ENCODE measurements at regions not wholly inside any gene's neighbourhood (a gene's known extent, or its start where the extent isn't known, plus 50 kb on each side); places are given as distances from the start of the nearest gene placed in this dataset.
"Not testable (repeated sequence)": the region's sequence is repeated elsewhere in the genome, so short reads cannot be mapped to it uniquely, and the experiment has no call there.

- Mint-ChIP-seq H3K9me3 (ENCODE audit: unreplicated experiment) (no peaks in the 10 kb centered on the region), H3K4me3 (ENCODE audit: unreplicated experiment) (no peak overlapping the region), H3K27me3 (ENCODE audit: low read depth, unreplicated experiment) (no peaks in the 10 kb centered on the region), H3K4me1 (ENCODE audit: low read depth, unreplicated experiment) (peaks cover 8% of the 10 kb centered on the region), H3K27ac (ENCODE audit: unreplicated experiment) (no peak overlapping the region), H3K36me3 (ENCODE audit: low read depth, unreplicated experiment) (peaks cover 8% of the 10 kb centered on the region)
- peaks cover 16% of the 10 kb centered on the region for H3K79me2 ChIP-seq (ENCODE audit: insufficient read depth, low read length)
- H3K9ac ChIP-seq (ENCODE audit: low read length), result no peak overlapping the region
- H3K9me3 ChIP-seq (ENCODE audit: insufficient read depth, low read depth, low read length), result no peaks in the 10 kb centered on the region
- no peak overlapping the region for H3K4me2 ChIP-seq (ENCODE audit: low read length)
- FAIRE-seq (no peak), DNase-seq (ENCODE audit: low read depth) (no peak)
- TF ChIP-seq CTCF (IDR thresholded peaks at IDR 0.05; ENCODE audit: insufficient read depth, low read depth, low read length) (no peak), EZH2 (IDR thresholded peaks at IDR 0.05; ENCODE audit: insufficient read depth, low read length) (no peak)
- no peak overlapping the region for H2AFZ ChIP-seq (ENCODE audit: low read depth, low read length)
- no peaks in the 10 kb centered on the region for H3K27me3 ChIP-seq (ENCODE audit: insufficient read depth, low read length)
- no peak overlapping the region for H3K27ac ChIP-seq (ENCODE audit: low read depth, low read length)
- H3K4me3 ChIP-seq (ENCODE audit: insufficient read depth, low read depth, low read length), result no peak overlapping the region
- peaks cover 11% of the 10 kb centered on the region for H4K20me1 ChIP-seq (ENCODE audit: insufficient read depth, low read length)
- no peaks in the 10 kb centered on the region for H3K4me1 ChIP-seq (ENCODE audit: insufficient read depth, low read length)
- H3K36me3 ChIP-seq (ENCODE audit: insufficient read depth, low read length), result peaks cover 3% of the 10 kb centered on the region
These were observed 54.1 kb downstream of the ILRUN start for GRCh38 chr6:34642427-34642826.

- not testable (repeated sequence) for H3K4me3 ChIP-seq (ENCODE audit: insufficient read depth, low read depth, low read length); FAIRE-seq; DNase-seq (ENCODE audit: low read depth); H3K9me3 ChIP-seq (ENCODE audit: insufficient read depth, low read depth, low read length); H3K27ac Mint-ChIP-seq (ENCODE audit: unreplicated experiment); H3K4me3 Mint-ChIP-seq (ENCODE audit: unreplicated experiment); H3K27me3 Mint-ChIP-seq (ENCODE audit: low read depth, unreplicated experiment); H2AFZ ChIP-seq (ENCODE audit: low read depth, low read length); H3K27ac ChIP-seq (ENCODE audit: low read depth, low read length); H3K36me3 Mint-ChIP-seq (ENCODE audit: low read depth, unreplicated experiment); H3K9me3 Mint-ChIP-seq (ENCODE audit: unreplicated experiment); H4K20me1 ChIP-seq (ENCODE audit: insufficient read depth, low read length); H3K79me2 ChIP-seq (ENCODE audit: insufficient read depth, low read length); H3K4me1 ChIP-seq (ENCODE audit: insufficient read depth, low read length); H3K9ac ChIP-seq (ENCODE audit: low read length); H3K36me3 ChIP-seq (ENCODE audit: insufficient read depth, low read length); H3K4me2 ChIP-seq (ENCODE audit: low read length); H3K4me1 Mint-ChIP-seq (ENCODE audit: low read depth, unreplicated experiment); H3K27me3 ChIP-seq (ENCODE audit: insufficient read depth, low read length)
These were observed 56.3 kb downstream of the ILRUN start for GRCh38 chr6:34640074-34640849.

GRCh38 chr6:34638834-34639736 is 57.5 kb downstream of the ILRUN start:
- H3K27me3 ChIP-seq (ENCODE audit: insufficient read depth, low read length), result no peaks in the 10 kb centered on the region
- Mint-ChIP-seq H3K36me3 (ENCODE audit: low read depth, unreplicated experiment) (peaks cover 5% of the 10 kb centered on the region), H3K9me3 (ENCODE audit: unreplicated experiment) (no peaks in the 10 kb centered on the region), H3K4me1 (ENCODE audit: low read depth, unreplicated experiment) (peaks cover 4% of the 10 kb centered on the region), H3K27me3 (ENCODE audit: low read depth, unreplicated experiment) (no peaks in the 10 kb centered on the region), H3K4me3 (ENCODE audit: unreplicated experiment) (no peak overlapping the region), H3K27ac (ENCODE audit: unreplicated experiment) (no peak overlapping the region)
- TF ChIP-seq CTCF (IDR thresholded peaks at IDR 0.05; ENCODE audit: insufficient read depth, low read depth, low read length) (no peak), EZH2 (IDR thresholded peaks at IDR 0.05; ENCODE audit: insufficient read depth, low read length) (no peak)
- H3K4me2 ChIP-seq (ENCODE audit: low read length), result no peak overlapping the region
- H4K20me1 ChIP-seq (ENCODE audit: insufficient read depth, low read length), result no peaks in the 10 kb centered on the region
- no peak overlapping the region for H3K9ac ChIP-seq (ENCODE audit: low read length)
- H3K36me3 ChIP-seq (ENCODE audit: insufficient read depth, low read length), result peaks cover 3% of the 10 kb centered on the region
- peaks cover 5% of the 10 kb centered on the region for H3K79me2 ChIP-seq (ENCODE audit: insufficient read depth, low read length)
- no peaks in the 10 kb centered on the region for H3K4me1 ChIP-seq (ENCODE audit: insufficient read depth, low read length)
- no peak overlapping the region for H3K4me3 ChIP-seq (ENCODE audit: insufficient read depth, low read depth, low read length)
- DNase-seq (ENCODE audit: low read depth) (no peak), FAIRE-seq (no peak)
- no peak overlapping the region for H3K27ac ChIP-seq (ENCODE audit: low read depth, low read length)
- H3K9me3 ChIP-seq (ENCODE audit: insufficient read depth, low read depth, low read length), result no peaks in the 10 kb centered on the region
- no peak overlapping the region for H2AFZ ChIP-seq (ENCODE audit: low read depth, low read length)

Measured in astrocyte (in vitro differentiated cells and primary cell).